HG03442 (cell line): ENCODE measurements at regions not wholly inside any gene's neighbourhood (a gene's known extent, or its start where the extent isn't known, plus 50 kb on each side); places are given as distances from the start of the nearest gene placed in this dataset.

Experiments
- ATAC-seq: cut with Tn5 transposase; IDR thresholded peaks from one replicate; pipeline ENCODE4 v1.9.1; 2021; ENCODE audit warnings: mild to moderate bottlenecking, moderate library complexity; ENCODE audit not compliant: unreplicated experiment

GRCh38 chr3:10583798-10584708, 78.7 kb upstream of the ATP2B2 start:
- no peak for ATAC-seq

GRCh38 chr3:10585945-10586344, 80.6 kb upstream of the ATP2B2 start:
- no peak for ATAC-seq

- no peak for ATAC-seq
These were observed 89.5 kb upstream of the ATP2B2 start for GRCh38 chr3:10594915-10595314.

DNA sequence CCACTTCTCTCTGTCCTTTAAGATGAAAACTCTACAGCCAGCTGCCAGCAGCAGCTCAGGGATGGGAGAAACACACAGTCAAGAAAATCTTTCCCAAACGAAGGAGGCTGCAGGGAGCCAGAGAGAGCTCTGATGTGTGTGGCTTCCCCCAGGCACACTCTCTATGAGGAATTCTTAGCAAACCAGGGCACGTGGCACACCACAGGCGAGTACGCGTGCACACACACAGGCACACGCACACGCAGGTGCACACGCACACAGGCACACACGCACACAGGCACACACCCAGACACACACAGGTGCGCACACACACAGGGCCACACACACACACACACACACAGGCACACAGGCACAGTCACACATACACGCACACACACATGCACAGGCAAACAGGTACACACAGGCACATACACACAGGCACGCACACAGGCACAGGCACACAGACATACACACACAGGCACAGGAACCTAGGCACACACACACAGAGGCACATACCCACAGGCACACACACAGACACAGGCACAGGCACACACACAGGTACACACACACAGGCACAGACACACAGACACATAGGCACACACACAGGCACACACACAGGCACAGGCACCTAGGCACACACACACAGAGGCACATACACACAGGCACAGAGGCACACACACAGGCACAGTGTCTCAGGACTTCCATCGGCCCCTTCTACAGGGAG, 91.5 kb upstream of the ATP2B2 start:
- ATAC-seq, result no peak

DNA sequence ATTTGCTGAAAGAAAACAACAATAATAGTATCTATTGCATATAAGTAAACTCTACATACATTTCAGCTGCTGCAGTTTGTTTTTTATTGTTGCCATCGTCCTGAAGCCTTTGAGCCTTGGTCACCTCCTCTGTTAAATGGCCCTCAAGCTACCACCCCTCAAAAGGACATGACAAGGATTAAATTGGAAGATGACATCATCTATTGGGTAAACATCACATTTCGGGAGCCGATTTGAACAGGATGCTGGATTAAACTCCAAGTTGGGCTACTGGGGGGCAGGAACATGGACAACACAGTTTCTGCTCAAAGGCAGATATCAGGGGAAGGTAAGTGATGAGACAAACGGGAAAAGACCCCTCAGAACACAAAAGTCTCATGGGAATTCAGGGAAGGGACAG, 92.3 kb upstream of the ATP2B2 start:
- no peak for ATAC-seq

DNA sequence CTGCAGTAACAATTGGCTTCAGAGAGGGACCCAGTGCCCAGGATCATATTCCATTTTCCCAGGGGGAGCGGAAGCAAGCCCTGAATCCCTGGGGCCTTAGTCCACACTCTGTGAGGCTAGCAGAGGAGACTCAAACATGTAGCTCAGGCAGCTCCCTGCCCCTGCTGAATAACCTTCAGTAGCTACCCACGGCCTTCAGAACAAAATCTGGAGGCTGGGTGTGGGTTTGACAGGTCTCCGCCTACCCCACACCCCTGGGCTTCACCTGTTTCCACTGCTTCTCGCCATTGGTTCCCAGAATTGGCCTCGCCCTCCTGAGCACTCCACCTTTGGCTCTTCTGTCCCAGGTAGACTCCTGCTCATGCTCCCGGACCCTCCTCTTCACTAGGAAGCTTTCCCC, 93.6 kb upstream of the ATP2B2 start:
- ATAC-seq, result no peak

- ATAC-seq, result no peak
These were observed 94.1 kb upstream of the ATP2B2 start for GRCh38 chr3:10599444-10599843.

DNA sequence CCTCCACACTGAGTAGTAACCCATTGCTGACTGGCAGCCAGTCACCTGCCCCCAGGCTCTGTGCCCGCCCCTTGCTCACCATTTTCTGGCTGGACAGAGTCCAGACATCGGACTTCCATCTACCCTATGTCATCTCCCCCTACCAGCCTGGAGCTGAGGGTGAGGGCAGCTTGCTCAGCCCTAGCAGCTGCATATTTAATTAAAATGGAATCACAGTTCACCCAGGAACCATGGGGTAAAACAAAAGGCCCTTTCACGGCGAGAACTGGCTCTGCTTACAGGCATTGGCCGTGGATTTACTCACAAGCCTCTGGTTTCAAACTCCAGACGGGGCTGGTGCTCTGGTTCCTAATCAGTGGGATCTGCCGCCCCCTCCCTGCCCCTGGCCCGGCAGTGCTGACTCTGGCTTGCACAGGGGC, 94.9 kb upstream of the ATP2B2 start:
- ATAC-seq, result no peak

DNA sequence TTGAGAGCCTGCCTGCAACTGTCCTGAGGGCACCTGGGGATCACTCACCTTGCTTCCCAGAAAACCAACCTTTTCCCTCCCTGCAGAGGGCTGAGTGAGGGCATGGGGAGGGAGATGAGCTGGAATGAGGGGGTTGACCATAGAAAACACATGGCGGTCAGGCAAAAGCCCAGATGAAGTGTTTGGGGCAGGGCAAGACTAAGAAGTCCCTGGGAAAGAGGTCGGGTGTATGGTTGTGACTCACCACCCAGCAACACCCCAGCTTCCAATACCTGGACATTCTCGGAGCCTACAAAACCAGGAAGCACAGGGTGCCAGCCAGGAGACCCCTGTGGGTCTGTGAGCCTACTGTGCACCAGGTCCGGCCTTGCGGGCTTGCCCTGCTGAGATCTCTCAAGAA, 95.3 kb upstream of the ATP2B2 start:
- no peak for ATAC-seq

- no peak for ATAC-seq
These were observed 95.9 kb upstream of the ATP2B2 start for GRCh38 chr3:10601151-10601856.

GRCh38 chr3:10601857-10602230, 96.5 kb upstream of the ATP2B2 start:
- no peak for ATAC-seq

DNA sequence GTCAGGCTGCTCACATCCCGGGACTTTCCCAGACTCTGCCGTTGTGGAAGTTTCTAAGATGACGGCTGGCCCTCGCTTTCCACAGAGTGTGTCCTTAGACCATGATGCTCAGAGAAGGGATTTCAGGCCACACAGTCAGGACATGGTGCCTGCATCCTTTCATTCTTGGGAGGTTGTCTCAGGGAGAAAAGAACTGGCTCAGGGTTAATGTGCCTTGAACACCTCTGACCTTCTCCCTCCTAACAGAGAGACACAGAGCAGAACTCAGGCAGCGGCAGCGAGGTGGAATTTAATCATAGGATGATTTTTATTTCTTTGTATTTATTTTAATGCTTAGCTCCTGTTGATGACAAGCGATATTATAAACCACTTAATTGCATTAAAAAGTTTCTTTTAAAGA, 96.9 kb upstream of the ATP2B2 start:
- ATAC-seq, result no peak

GRCh38 chr3:10602769-10603768, 97.7 kb upstream of the ATP2B2 start:
- peak; percentile 66 for ATAC-seq

- no peak for ATAC-seq
These were observed 103.7 kb upstream of the ATP2B2 start for GRCh38 chr3:10609134-10609533.

GRCh38 chr3:10614168-10614567, 108.8 kb upstream of the ATP2B2 start:
- ATAC-seq, result no peak

DNA sequence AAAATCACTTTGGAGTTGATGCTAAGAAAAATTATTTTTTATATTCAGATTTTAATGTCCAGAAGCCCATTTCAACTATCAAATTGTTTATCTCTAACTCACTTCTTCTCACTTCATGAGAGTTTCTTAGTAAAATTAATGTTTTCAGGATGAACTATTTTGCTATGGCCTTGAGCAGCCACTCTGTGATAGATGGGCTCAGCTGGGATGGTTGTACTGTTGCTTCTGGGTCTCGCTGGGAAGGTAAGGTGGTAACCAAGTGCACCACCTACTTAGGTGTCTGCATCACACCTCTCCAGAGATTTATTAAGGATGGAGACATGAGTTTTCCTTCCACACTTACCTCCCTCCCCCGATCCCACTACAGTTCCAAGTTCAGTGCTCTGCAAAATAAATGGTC, 110.3 kb upstream of the ATP2B2 start:
- ATAC-seq, result no peak

GRCh38 chr3:10616321-10616720, 110.9 kb upstream of the ATP2B2 start:
- no peak for ATAC-seq

GRCh38 chr3:10619989-10620832, 114.8 kb upstream of the ATP2B2 start:
- no peak for ATAC-seq

DNA sequence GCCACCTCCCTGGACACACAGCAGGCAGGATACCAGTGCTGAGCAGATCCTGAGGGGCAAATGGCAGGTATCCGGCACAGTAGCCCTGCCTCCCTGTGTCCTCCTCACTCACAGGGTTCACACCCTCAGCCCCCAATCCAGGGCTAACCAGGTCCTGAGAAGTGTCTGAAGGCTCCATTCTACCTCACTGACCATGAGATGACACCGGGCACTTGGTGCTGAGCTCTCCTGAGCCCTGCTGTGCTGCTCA, 115.4 kb upstream of the ATP2B2 start:
- ATAC-seq, result no peak
